ENCODE measurements at regions not wholly inside any gene's neighbourhood (a gene's known extent, or its start where the extent isn't known, plus 50 kb on each side); places are given as distances from the start of the nearest gene placed in this dataset.

DNA sequence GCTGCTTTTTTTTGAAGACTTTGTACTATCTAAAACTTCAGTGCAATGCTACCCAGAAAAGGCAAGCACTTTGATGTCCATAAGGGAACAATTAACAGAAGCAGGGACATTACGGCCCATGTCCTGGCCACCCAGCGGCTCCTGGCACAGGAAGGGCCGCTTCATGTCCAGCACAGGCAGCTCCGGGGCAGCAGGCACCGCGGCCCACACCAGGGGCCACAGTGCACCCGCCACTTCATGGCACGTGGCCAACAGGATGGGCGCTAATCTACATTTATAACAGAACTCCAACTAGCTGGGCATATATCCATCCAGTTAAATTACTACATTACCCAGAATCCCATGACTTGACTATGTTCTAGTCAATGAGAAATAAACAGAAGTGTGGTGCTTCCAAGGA is 198.2 kb upstream of the ID4 start:
- H3K9me3 ChIP-seq: no peaks in the 10 kb centered on the region
- no peaks in the 10 kb centered on the region for H3K27me3 ChIP-seq
- no peaks in the 10 kb centered on the region for H3K36me3 ChIP-seq
- no peaks in the 10 kb centered on the region for H3K4me1 ChIP-seq
- no peak overlapping the region for H3K27ac ChIP-seq (replicated peaks in 1 of 4)
- WGBS: 95% methylated on average over 8 of the region's 9 CpGs
- DNase-seq (ENCODE audit: extremely low spot score): no peak
- H3K4me3 ChIP-seq: no peak overlapping the region
- TF ChIP-seq EP300 (IDR thresholded peaks at IDR 0.05) (no peak), POLR2A (IDR thresholded peaks at IDR 0.05; ENCODE audit: low read depth) (no peak), POLR2AphosphoS5 (IDR thresholded peaks at IDR 0.05) (no peak)
- TF ChIP-seq, protein P1, sequence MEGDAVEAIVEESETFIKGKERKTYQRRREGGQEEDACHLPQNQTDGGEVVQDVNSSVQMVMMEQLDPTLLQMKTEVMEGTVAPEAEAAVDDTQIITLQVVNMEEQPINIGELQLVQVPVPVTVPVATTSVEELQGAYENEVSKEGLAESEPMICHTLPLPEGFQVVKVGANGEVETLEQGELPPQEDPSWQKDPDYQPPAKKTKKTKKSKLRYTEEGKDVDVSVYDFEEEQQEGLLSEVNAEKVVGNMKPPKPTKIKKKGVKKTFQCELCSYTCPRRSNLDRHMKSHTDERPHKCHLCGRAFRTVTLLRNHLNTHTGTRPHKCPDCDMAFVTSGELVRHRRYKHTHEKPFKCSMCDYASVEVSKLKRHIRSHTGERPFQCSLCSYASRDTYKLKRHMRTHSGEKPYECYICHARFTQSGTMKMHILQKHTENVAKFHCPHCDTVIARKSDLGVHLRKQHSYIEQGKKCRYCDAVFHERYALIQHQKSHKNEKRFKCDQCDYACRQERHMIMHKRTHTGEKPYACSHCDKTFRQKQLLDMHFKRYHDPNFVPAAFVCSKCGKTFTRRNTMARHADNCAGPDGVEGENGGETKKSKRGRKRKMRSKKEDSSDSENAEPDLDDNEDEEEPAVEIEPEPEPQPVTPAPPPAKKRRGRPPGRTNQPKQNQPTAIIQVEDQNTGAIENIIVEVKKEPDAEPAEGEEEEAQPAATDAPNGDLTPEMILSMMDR (IDR thresholded peaks at IDR 0.05): no peak
- intact Hi-C loops (cut with DNase I): no loop called here

DNA sequence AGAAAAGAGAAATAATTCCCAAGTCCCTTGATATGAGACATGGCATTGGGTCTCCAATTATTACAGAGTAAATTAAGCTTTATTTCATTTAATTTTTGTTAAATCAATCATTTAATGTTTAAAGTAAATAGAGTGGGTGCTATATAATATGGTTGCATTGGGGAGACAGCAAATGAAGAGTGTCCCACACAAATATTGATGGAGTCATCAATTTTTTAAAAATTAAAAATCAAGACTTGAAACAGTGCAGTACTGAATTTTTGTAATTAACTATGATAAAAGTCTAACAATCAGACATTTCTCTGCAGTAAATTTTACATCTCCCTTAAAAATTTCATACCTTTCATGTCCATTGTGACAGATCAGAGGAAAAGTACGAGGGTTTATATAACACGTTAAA is 193.9 kb upstream of the ID4 start:
- Histone ChIP-seq H3K27ac (replicated peaks in 1 of 4) (no peak overlapping the region), H3K4me1 (no peaks in the 10 kb centered on the region), H3K36me3 (no peaks in the 10 kb centered on the region), H3K4me3 (no peak overlapping the region), H3K9me3 (no peaks in the 10 kb centered on the region), H3K27me3 (no peaks in the 10 kb centered on the region)
- TF ChIP-seq, protein P1 (IDR thresholded peaks at IDR 0.05): no peak
- TF ChIP-seq POLR2AphosphoS5 (IDR thresholded peaks at IDR 0.05) (no peak), EP300 (IDR thresholded peaks at IDR 0.05) (no peak), POLR2A (IDR thresholded peaks at IDR 0.05; ENCODE audit: low read depth) (no peak)
- no peak for DNase-seq (ENCODE audit: extremely low spot score)
- WGBS: 96% methylated on average over 2 of the region's 2 CpGs
- intact Hi-C loops (cut with DNase I): no loop called here

DNA sequence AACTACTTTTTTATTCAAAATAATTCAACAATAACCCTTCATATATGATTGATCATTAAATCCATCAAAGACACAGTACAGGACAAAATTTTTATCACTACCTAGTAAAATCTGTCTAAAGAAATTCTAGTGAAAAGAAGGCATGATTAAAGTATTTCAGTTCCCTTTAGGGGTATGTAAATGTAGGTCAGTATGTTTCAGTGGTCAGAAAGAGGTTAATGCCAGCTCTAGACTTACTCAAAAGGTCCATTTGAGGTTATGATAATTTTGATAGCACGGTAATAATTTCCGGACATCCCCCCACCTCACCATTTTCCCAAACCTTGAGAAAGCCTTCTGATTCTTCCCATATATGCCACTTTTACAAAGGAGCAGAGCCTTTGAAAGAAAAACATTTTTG is 193.5 kb upstream of the ID4 start:
- TF ChIP-seq POLR2AphosphoS5 (IDR thresholded peaks at IDR 0.05) (no peak), POLR2A (IDR thresholded peaks at IDR 0.05; ENCODE audit: low read depth) (no peak), EP300 (IDR thresholded peaks at IDR 0.05) (no peak)
- TF ChIP-seq, protein P1 (IDR thresholded peaks at IDR 0.05): no peak
- Histone ChIP-seq H3K36me3 (no peaks in the 10 kb centered on the region), H3K4me1 (no peaks in the 10 kb centered on the region), H3K27me3 (no peaks in the 10 kb centered on the region), H3K27ac (replicated peaks in 1 of 4) (no peak overlapping the region), H3K9me3 (no peaks in the 10 kb centered on the region), H3K4me3 (no peak overlapping the region)
- intact Hi-C loops (cut with DNase I): no loop called here
- WGBS: 66% methylated on average over 2 of the region's 2 CpGs
- no peak for DNase-seq (ENCODE audit: extremely low spot score)

DNA sequence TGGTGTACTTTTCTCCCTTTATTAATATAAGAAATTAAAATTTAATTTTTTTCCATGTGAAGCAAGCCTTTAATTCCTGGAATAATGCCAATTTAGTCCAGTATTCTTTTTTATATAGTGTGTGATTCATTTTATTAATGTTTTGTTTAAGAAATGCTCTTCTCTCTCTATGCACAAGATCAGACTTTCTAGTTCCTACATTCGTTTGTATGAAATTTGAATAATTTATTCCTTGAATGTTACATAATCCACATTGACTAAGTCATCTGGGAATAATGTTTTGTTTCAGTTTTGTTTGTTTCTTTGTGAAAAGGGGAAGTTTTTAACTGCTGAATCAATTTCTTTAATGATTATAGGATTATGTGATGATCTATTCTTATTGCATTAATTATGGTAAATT is 181.4 kb upstream of the ID4 start:
- no peak for TF ChIP-seq POLR2AphosphoS5 (IDR thresholded peaks at IDR 0.05)
- no peak for TF ChIP-seq EP300 (IDR thresholded peaks at IDR 0.05)
- TF ChIP-seq, protein P1 (IDR thresholded peaks at IDR 0.05): no peak
- no peak for TF ChIP-seq POLR2A (IDR thresholded peaks at IDR 0.05; ENCODE audit: low read depth)
- Histone ChIP-seq H3K27me3 (no peaks in the 10 kb centered on the region), H3K27ac (replicated peaks in 1 of 4) (no peak overlapping the region), H3K9me3 (no peaks in the 10 kb centered on the region), H3K36me3 (no peaks in the 10 kb centered on the region), H3K4me1 (no peaks in the 10 kb centered on the region), H3K4me3 (peak overlapping the region in 3 of 4 donors; percentile 7 to 38 (median 11))
- 50% methylated on average over 1 of the region's 1 CpG for WGBS
- DNase-seq (ENCODE audit: extremely low spot score): no peak
- intact Hi-C loops (cut with DNase I): no loop called here

DNA sequence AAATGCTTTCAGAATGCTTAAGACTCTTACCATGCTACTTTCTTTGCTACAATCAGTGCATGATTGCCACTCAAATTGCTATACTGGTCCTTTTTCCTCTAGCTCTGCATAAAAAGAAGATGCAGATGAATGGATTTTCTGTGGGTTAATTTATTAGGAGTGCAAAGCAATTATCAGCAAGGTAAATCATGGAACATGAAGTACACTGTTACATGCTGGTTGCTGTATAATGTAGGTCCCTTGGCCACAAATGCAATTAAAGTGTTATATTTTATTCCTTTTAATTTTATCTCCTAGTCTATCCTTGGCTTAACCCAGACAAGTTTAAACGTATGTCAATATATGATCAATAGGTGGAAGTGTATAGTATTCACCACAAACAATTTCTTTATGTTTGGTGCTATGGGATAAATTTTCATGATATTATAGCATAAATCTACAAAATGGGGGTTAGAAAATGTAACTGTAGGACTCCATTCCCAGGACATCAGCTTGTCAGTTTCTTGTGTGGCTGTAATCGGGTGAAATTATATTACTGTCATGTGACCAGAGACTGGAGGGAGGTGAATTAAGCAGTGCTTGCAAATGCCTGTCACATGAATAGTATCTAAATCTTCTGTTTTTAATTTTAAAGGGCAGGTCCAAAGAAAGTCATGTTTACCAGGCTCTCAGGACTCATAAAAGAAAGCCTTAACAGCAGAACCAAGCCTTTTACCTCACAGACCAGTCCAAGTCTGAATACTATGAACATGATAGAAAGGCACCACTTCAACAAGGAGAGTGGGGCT is 176.9 kb upstream of the ID4 start:
- TF ChIP-seq, protein P1 (IDR thresholded peaks at IDR 0.05): no peak
- TF ChIP-seq POLR2AphosphoS5 (IDR thresholded peaks at IDR 0.05): no peak
- no peak for TF ChIP-seq EP300 (IDR thresholded peaks at IDR 0.05)
- no peak for TF ChIP-seq POLR2A (IDR thresholded peaks at IDR 0.05; ENCODE audit: low read depth)
- intact Hi-C loops (cut with DNase I): no loop called here
- Histone ChIP-seq H3K27me3 (no peaks in the 10 kb centered on the region), H3K4me3 (no peak overlapping the region), H3K9me3 (no peaks in the 10 kb centered on the region), H3K36me3 (no peaks in the 10 kb centered on the region), H3K4me1 (peaks cover 0 to 6% (median 5%) of the 10 kb centered on the region in 4 donors), H3K27ac (replicated peaks in 1 of 4) (no peak overlapping the region)
- 73% methylated on average over 2 of the region's 2 CpGs for WGBS
- DNase-seq (ENCODE audit: extremely low spot score): no peak

Measured in esophagus muscularis mucosa (tissue), 4 donors.